H9 (cell line): ENCODE measurements at regions not wholly inside any gene's neighbourhood (a gene's known extent, or its start where the extent isn't known, plus 50 kb on each side); places are given as distances from the start of the nearest gene placed in this dataset.

ENCODE experiments used
- DNase-seq: peaks from one replicate; pipeline ENCODE4 v3.0.0-alpha.2; 2017
- H2AFZ ChIP-seq: one replicate; pipeline ENCODE4 v1.6.1; 2013; ENCODE audit warnings: mild to moderate bottlenecking, low read length, control low read depth, moderate library complexity
- H2AK5ac ChIP-seq: 2 replicates; pipeline ENCODE4 v1.6.1; 2013; ENCODE audit warnings: low read length, control low read depth, mixed read lengths; ENCODE audit not compliant: insufficient read length
- H2BK120ac ChIP-seq: one replicate; pipeline ENCODE4 v1.6.1; 2013; ENCODE audit warnings: low read depth, mild to moderate bottlenecking, low read length, control low read depth, inconsistent platforms; ENCODE audit not compliant: poor library complexity, severe bottlenecking
- H2BK12ac ChIP-seq: 2 replicates; pipeline ENCODE4 v1.6.1; 2013; ENCODE audit warnings: low read length, control low read depth, mixed read lengths, low read depth; ENCODE audit not compliant: insufficient read length
- H2BK15ac ChIP-seq: 2 replicates; pipeline ENCODE4 v1.6.1; 2013; ENCODE audit warnings: low read depth, low read length, control low read depth
- H2BK20ac ChIP-seq: one replicate; pipeline ENCODE4 v1.6.1; 2013; ENCODE audit warnings: low read depth, mild to moderate bottlenecking, low read length, control low read depth, inconsistent platforms; ENCODE audit not compliant: poor library complexity, severe bottlenecking
- H2BK5ac ChIP-seq: 2 replicates; pipeline ENCODE4 v1.6.1; 2013; ENCODE audit warnings: low read length, control low read depth, mixed read lengths; ENCODE audit not compliant: insufficient read length
- H3K14ac ChIP-seq: 2 replicates; pipeline ENCODE4 v1.6.1; 2013; ENCODE audit warnings: low read length, control low read depth; ENCODE audit not compliant: insufficient read depth
- H3K18ac ChIP-seq: 2 replicates; pipeline ENCODE4 v1.6.1; 2013; ENCODE audit warnings: low read depth, mild to moderate bottlenecking, mixed read lengths, low read length, control low read depth; ENCODE audit not compliant: insufficient read length
- H3K23ac ChIP-seq: 2 replicates; pipeline ENCODE4 v1.6.1; 2013; ENCODE audit warnings: low read length, control low read depth, mixed read lengths, low read depth; ENCODE audit not compliant: insufficient read length
- H3K23me2 ChIP-seq: 2 replicates; pipeline ENCODE4 v1.6.1; 2013; ENCODE audit warnings: low read depth, mild to moderate bottlenecking, mixed read lengths, low read length, control low read depth; ENCODE audit not compliant: insufficient read length, poor library complexity, severe bottlenecking
- H3K27ac ChIP-seq: 2 replicates; pipeline ENCODE4 v1.5.1; 2013; ENCODE audit warnings: low read length, control low read depth, mixed read lengths, low read depth; ENCODE audit not compliant: insufficient read length
- H3K27me3 ChIP-seq: 2 replicates; pipeline ENCODE4 v1.6.1; 2013; ENCODE audit warnings: low read length, control low read depth, inconsistent platforms; ENCODE audit not compliant: insufficient read depth
- H3K4ac ChIP-seq: 2 replicates; pipeline ENCODE4 v1.6.1; 2013; ENCODE audit warnings: low read depth, mild to moderate bottlenecking, control low read depth, inconsistent platforms, low read length, moderate library complexity
- H3K4me1 ChIP-seq: 2 replicates; pipeline ENCODE4 v1.6.1; 2013; ENCODE audit warnings: low read length, control low read depth, inconsistent platforms; ENCODE audit not compliant: insufficient read depth
- H3K4me2 ChIP-seq: 2 replicates; pipeline ENCODE4 v1.6.1; 2013; ENCODE audit warnings: low read length, control low read depth, mixed read lengths; ENCODE audit not compliant: insufficient read length, insufficient read depth
- H3K56ac ChIP-seq: 2 replicates; pipeline ENCODE4 v1.6.1; 2013; ENCODE audit warnings: low read depth, mild to moderate bottlenecking, mixed read lengths, low read length, control low read depth; ENCODE audit not compliant: insufficient read length
- H3K79me1 ChIP-seq: 2 replicates; pipeline ENCODE4 v1.6.1; 2013; ENCODE audit warnings: low read depth, mild to moderate bottlenecking, moderate library complexity, low read length, control low read depth, inconsistent platforms; ENCODE audit not compliant: insufficient read depth, poor library complexity, severe bottlenecking
- H3K79me2 ChIP-seq: 2 replicates; pipeline ENCODE4 v1.6.1; 2013; ENCODE audit warnings: low read length, control low read depth, inconsistent platforms; ENCODE audit not compliant: insufficient read depth
- H3K9ac ChIP-seq: 2 replicates; pipeline ENCODE4 v1.6.1; 2013; ENCODE audit warnings: low read length, control low read depth, mixed read lengths; ENCODE audit not compliant: insufficient read length; ENCODE audit errors: extremely low read depth
- H3K9me3 ChIP-seq: one replicate; pipeline ENCODE4 v1.6.1; 2013; ENCODE audit warnings: low read depth, low read length, inconsistent platforms; ENCODE audit not compliant: control insufficient read depth
- H3T11ph ChIP-seq: one replicate; pipeline ENCODE4 v1.6.1; 2013; ENCODE audit warnings: mild to moderate bottlenecking, low read length, control low read depth, inconsistent platforms
- H4K20me1 ChIP-seq: one replicate; pipeline ENCODE4 v1.6.1; 2013; ENCODE audit not compliant: control insufficient read depth, insufficient read length, insufficient read depth
- H4K5ac ChIP-seq: 2 replicates; pipeline ENCODE4 v1.6.1; 2013; ENCODE audit warnings: low read depth, mild to moderate bottlenecking, mixed read lengths, low read length, control low read depth; ENCODE audit not compliant: insufficient read length
- H4K8ac ChIP-seq: replicated peaks from 2 replicates; pipeline ENCODE4 v1.6.1; 2013; ENCODE audit warnings: low read length, control low read depth, mixed read lengths, low read depth; ENCODE audit not compliant: insufficient read length
- H4K91ac ChIP-seq: 2 replicates; pipeline ENCODE4 v1.6.1; 2013; ENCODE audit warnings: low read depth, mild to moderate bottlenecking, moderate library complexity, mixed read lengths, low read length, control low read depth; ENCODE audit not compliant: insufficient read length
- H3K27ac Mint-ChIP-seq, 3 experiments: 2 replicates in 2 of 3; 3 replicates in 1 of 3; pipeline ENCODE4 v1.8.0; 2020 to 2021; ENCODE audit warnings: mixed read lengths in 3 of 3, mild to moderate bottlenecking in 1 of 3, moderate library complexity in 1 of 3
- H3K27me3 Mint-ChIP-seq: 2 replicates; pipeline ENCODE4 v1.8.0; 2021; ENCODE audit warnings: low read depth, mild to moderate bottlenecking, moderate library complexity, mixed read lengths
- H3K36me3 Mint-ChIP-seq, 3 experiments: 2 replicates in 2 of 3; 3 replicates in 1 of 3; pipeline ENCODE4 v1.8.0; 2020 to 2021; ENCODE audit warnings: low read depth in 3 of 3, mixed read lengths in 3 of 3; ENCODE audit not compliant: insufficient read depth in 1 of 3
- H3K4me1 Mint-ChIP-seq, 2 experiments: 2 replicates each; pipeline ENCODE4 v1.8.0; 2020; ENCODE audit warnings: mixed read lengths in 2 of 2
- H3K4me3 Mint-ChIP-seq, 2 experiments: 2 replicates in 1 of 2; 3 replicates in 1 of 2; pipeline ENCODE4 v1.8.0; 2020 to 2021; ENCODE audit warnings: mild to moderate bottlenecking in 2 of 2, mixed read lengths in 2 of 2, moderate library complexity in 1 of 2
- H3K9me3 Mint-ChIP-seq, 2 experiments: 2 replicates in 1 of 2; 3 replicates in 1 of 2; pipeline ENCODE4 v1.8.0; 2020; ENCODE audit warnings: mild to moderate bottlenecking in 2 of 2, mixed read lengths in 2 of 2, moderate library complexity in 1 of 2
- WGBS: extraction: QIAGEN DNeasy Blood & Tissue Kit; methylation state at CpG from one replicate; pipeline ENCODE4 v1.1.7; 2013; ENCODE audit warnings: missing lambda C conversion rate, low lambda C conversion rate, mixed read lengths; ENCODE audit not compliant: insufficient read length; ENCODE audit errors: extremely low coverage; 5-methylcytosine and 5-hydroxymethylcytosine counted together
- TF ChIP-seq, protein P1 (sequence below): fragments of 200-600 bp; sonication (generic); conservative IDR thresholded peaks from 3 replicates; pipeline ENCODE4 v1.8.0; 2021; ENCODE audit warnings: antibody characterized with exemption, mild to moderate bottlenecking

DNA sequence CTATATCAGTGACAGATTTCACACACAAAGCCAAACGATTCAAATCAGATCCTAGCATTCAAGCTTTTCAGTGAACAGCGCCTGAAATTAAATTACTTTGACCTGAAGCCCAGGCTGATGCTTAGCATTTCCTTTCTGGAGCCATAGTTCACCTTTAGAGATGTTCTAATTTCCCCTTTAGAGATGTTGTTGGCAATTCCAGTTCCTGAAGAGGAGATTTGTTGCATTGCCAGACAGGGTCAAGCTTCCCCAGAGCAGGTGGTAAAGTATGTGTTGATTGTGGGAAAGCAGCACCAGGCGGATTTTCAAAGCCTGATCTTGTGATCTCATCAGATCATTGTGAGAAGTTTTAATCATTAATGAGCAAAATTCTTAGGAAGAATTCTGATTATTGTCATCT is 609.8 kb upstream of the KLF12 start:
- Histone ChIP-seq H4K20me1 (no peaks in the 10 kb centered on the region), H4K8ac (no peak overlapping the region), H3K4me2 (no peak overlapping the region), H3K9me3 (no peaks in the 10 kb centered on the region), H2BK20ac (no peak overlapping the region), H2BK120ac (no peak overlapping the region), H3K23me2 (no peaks in the 10 kb centered on the region), H2AFZ (no peak overlapping the region), H2AK5ac (no peak overlapping the region), H3K23ac (no peak overlapping the region), H3K56ac (no peak overlapping the region), H3K4me1 (no peaks in the 10 kb centered on the region), H2BK15ac (no peak overlapping the region), H2BK5ac (no peak overlapping the region), H3K79me2 (no peaks in the 10 kb centered on the region), H3K18ac (no peak overlapping the region), H3K14ac (no peak overlapping the region), H3K79me1 (no peaks in the 10 kb centered on the region), H3K27me3 (no peaks in the 10 kb centered on the region), H4K5ac (no peak overlapping the region), H3K27ac (no peak overlapping the region), H2BK12ac (no peak overlapping the region), H3K4ac (no peak overlapping the region), H3T11ph (no peak overlapping the region), H4K91ac (no peak overlapping the region), H3K9ac (no peak overlapping the region)
- no CpG with 5 or more reads among the region's 3 CpGs for WGBS
- no peak for DNase-seq
- Mint-ChIP-seq H3K4me3 (no peak overlapping the region), H3K4me1 (no peaks in the 10 kb centered on the region; a peak in 1 of 4 replicates), H3K36me3 (no peaks in the 10 kb centered on the region; a peak in 1 of 7 replicates), H3K27me3 (no peaks in the 10 kb centered on the region), H3K27ac (no peak overlapping the region), H3K9me3 (no peaks in the 10 kb centered on the region)
- TF ChIP-seq, protein P1, sequence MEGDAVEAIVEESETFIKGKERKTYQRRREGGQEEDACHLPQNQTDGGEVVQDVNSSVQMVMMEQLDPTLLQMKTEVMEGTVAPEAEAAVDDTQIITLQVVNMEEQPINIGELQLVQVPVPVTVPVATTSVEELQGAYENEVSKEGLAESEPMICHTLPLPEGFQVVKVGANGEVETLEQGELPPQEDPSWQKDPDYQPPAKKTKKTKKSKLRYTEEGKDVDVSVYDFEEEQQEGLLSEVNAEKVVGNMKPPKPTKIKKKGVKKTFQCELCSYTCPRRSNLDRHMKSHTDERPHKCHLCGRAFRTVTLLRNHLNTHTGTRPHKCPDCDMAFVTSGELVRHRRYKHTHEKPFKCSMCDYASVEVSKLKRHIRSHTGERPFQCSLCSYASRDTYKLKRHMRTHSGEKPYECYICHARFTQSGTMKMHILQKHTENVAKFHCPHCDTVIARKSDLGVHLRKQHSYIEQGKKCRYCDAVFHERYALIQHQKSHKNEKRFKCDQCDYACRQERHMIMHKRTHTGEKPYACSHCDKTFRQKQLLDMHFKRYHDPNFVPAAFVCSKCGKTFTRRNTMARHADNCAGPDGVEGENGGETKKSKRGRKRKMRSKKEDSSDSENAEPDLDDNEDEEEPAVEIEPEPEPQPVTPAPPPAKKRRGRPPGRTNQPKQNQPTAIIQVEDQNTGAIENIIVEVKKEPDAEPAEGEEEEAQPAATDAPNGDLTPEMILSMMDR = no peak
